ENCODE measurements at regions not wholly inside any gene's neighbourhood (a gene's known extent, or its start where the extent isn't known, plus 50 kb on each side); places are given as distances from the start of the nearest gene placed in this dataset.

- DNase-seq = no peak
Observed at GRCh38 chr15:79230766-79231165, 51.8 kb upstream of the ANKRD34C start.

- DNase-seq = no peak
Observed at GRCh38 chr15:79222808-79223207, 59.7 kb upstream of the ANKRD34C start.

GRCh38 chr15:79221696-79222095, 60.8 kb upstream of the ANKRD34C start:
- DNase-seq = no peak

- DNase-seq = no peak
Observed at GRCh38 chr15:79219393-79220056, 63.0 kb upstream of the ANKRD34C start.

- DNase-seq = no peak
Observed at GRCh38 chr15:79218588-79219200, 63.8 kb upstream of the ANKRD34C start.

GRCh38 chr15:79213650-79214049, 68.9 kb upstream of the ANKRD34C start:
- DNase-seq = no peak

- no peak for DNase-seq
Observed at GRCh38 chr15:79212589-79213157, 69.8 kb upstream of the ANKRD34C start.

- DNase-seq = no peak
Observed at GRCh38 chr15:79211481-79211880, 71.0 kb upstream of the ANKRD34C start.

GRCh38 chr15:79209690-79210089, 72.8 kb upstream of the ANKRD34C start:
- no peak for DNase-seq

- DNase-seq = no peak
Observed at GRCh38 chr15:79209116-79209515, 73.4 kb upstream of the ANKRD34C start.

GRCh38 chr15:79208179-79208578, 74.3 kb upstream of the ANKRD34C start:
- no peak for DNase-seq

- no peak for DNase-seq
Observed at GRCh38 chr15:79206940-79207339, 75.6 kb upstream of the ANKRD34C start.

GRCh38 chr15:79204886-79205675, 77.4 kb upstream of the ANKRD34C start:
- no peak for DNase-seq

- DNase-seq = no peak
Observed at GRCh38 chr15:79198461-79198860, 84.1 kb upstream of the ANKRD34C start.

GRCh38 chr15:79197285-79197684, 85.2 kb upstream of the ANKRD34C start:
- DNase-seq = no peak

- no peak for DNase-seq
Observed at GRCh38 chr15:79195802-79196201, 86.7 kb upstream of the ANKRD34C start.

- DNase-seq = no peak
Observed at GRCh38 chr15:79195239-79195638, 87.3 kb upstream of the ANKRD34C start.

GRCh38 chr15:79194386-79194785, 88.1 kb upstream of the ANKRD34C start:
- DNase-seq = no peak

GRCh38 chr15:79193549-79193948, 89.0 kb upstream of the ANKRD34C start:
- no peak for DNase-seq

GRCh38 chr15:79193103-79193502, 89.4 kb upstream of the ANKRD34C start:
- DNase-seq = no peak

- DNase-seq = no peak
Observed at GRCh38 chr15:79192462-79193036, 90.0 kb upstream of the ANKRD34C start.

GRCh38 chr15:79190093-79190492, 92.4 kb upstream of the ANKRD34C start:
- no peak for DNase-seq

GRCh38 chr15:79186616-79187015, 95.9 kb upstream of the ANKRD34C start:
- DNase-seq = no peak
